CD14-positive monocyte (primary cell): ENCODE measurements at regions not wholly inside any gene's neighbourhood (a gene's known extent, or its start where the extent isn't known, plus 50 kb on each side); places are given as distances from the start of the nearest gene placed in this dataset.

Experiments used
- DNase-seq, 3 donors: peaks; one replicate each; pipeline ENCODE4 v3.0.0-alpha.2; 2011 to 2022
- H2AFZ ChIP-seq: 2 replicates; pipeline ENCODE4 v1.6.0; 2012; ENCODE audit warnings: mild to moderate bottlenecking, low read depth, low read length, inconsistent platforms; ENCODE audit not compliant: insufficient read depth, poor library complexity, severe bottlenecking
- H3K27ac ChIP-seq, 2 donors: 1 replicate in 1 of 2; 2 replicates in 1 of 2; pipeline ENCODE4 v1.5.1; 2012 to 2013; ENCODE audit warnings: low read length in 2 of 2, control low read depth in 1 of 2, inconsistent platforms in 1 of 2, low read depth in 1 of 2, mild to moderate bottlenecking in 1 of 2
- H3K27me3 ChIP-seq, 2 donors: one replicate each; pipeline versions ENCODE4 v1.6.0 to v1.6.1; 2011 to 2013; ENCODE audit warnings: low read length in 2 of 2; ENCODE audit not compliant: control insufficient read depth in 2 of 2, insufficient read depth in 2 of 2
- H3K36me3 ChIP-seq, 2 donors: replicated peaks in 1 of 2; 1 replicate in 1 of 2; 2 replicates in 1 of 2; pipeline versions ENCODE4 v1.5.1 to v1.6.1; 2012 to 2013; ENCODE audit warnings: low read length in 2 of 2, control low read depth in 1 of 2, inconsistent platforms in 1 of 2, mild to moderate bottlenecking in 1 of 2; ENCODE audit not compliant: insufficient read depth in 2 of 2, control insufficient read depth in 1 of 2
- H3K4me1 ChIP-seq, 2 donors: 1 replicate in 1 of 2; 2 replicates in 1 of 2; pipeline versions ENCODE4 v1.5.1 to v1.6.1; 2012 to 2013; ENCODE audit warnings: low read length in 2 of 2, control low read depth in 1 of 2, inconsistent platforms in 1 of 2, mild to moderate bottlenecking in 1 of 2, moderate library complexity in 1 of 2; ENCODE audit not compliant: insufficient read depth in 2 of 2, control insufficient read depth in 1 of 2
- H3K4me2 ChIP-seq: replicated peaks from 2 replicates; pipeline ENCODE3; 2012; ENCODE audit warnings: low read length, moderate library complexity, mild to moderate bottlenecking; ENCODE audit not compliant: poor library complexity, severe bottlenecking; ENCODE audit errors: extremely low read depth
- H3K4me3 ChIP-seq, 3 experiments: fragments of 200-600 bp in 1 of 3; sonication (generic) in 1 of 3; replicated peaks in 1 of 3; 1 replicate in 2 of 3; 2 replicates in 1 of 3; pipeline ENCODE4 v1.5.1; 2011 to 2013; ENCODE audit warnings: low read length in 3 of 3, mild to moderate bottlenecking in 3 of 3, control low read depth in 2 of 3, low read depth in 2 of 3, inconsistent platforms in 1 of 3, moderate library complexity in 1 of 3
- H3K79me2 ChIP-seq: 2 replicates; pipeline ENCODE4 v1.6.0; 2012; ENCODE audit warnings: mild to moderate bottlenecking, control low read depth, inconsistent platforms, low read length, moderate library complexity; ENCODE audit not compliant: insufficient read depth
- H3K9ac ChIP-seq: 2 replicates; pipeline ENCODE4 v1.6.0; 2017; ENCODE audit warnings: low read length, mild to moderate bottlenecking; ENCODE audit not compliant: insufficient read depth, poor library complexity, severe bottlenecking
- H3K9me3 ChIP-seq, 2 donors: replicated peaks in 1 of 2; 1 replicate in 1 of 2; 2 replicates in 1 of 2; pipeline versions ENCODE4 v1.5.1 to v1.6.1; 2012 to 2013; ENCODE audit warnings: low read length in 2 of 2, control low read depth in 1 of 2; ENCODE audit not compliant: control insufficient read depth in 1 of 2, insufficient read depth in 1 of 2
- H4K20me1 ChIP-seq: 2 replicates; pipeline ENCODE4 v1.6.0; 2012; ENCODE audit warnings: mild to moderate bottlenecking, low read length, control low read depth, moderate library complexity; ENCODE audit not compliant: insufficient read depth
- H3K27ac Mint-ChIP-seq, 7 donors: one replicate each; pipeline ENCODE4 v1.8.0; 2020; ENCODE audit warnings: mild to moderate bottlenecking in 7 of 7, mixed read lengths in 7 of 7, moderate library complexity in 6 of 7, inconsistent platforms in 2 of 7
- H3K27me3 Mint-ChIP-seq, 3 donors: one replicate each; pipeline ENCODE4 v1.8.0; 2021 to 2022; ENCODE audit warnings: low read depth in 3 of 3, mild to moderate bottlenecking in 3 of 3, mixed read lengths in 3 of 3, moderate library complexity in 3 of 3, inconsistent platforms in 1 of 3
- H3K36me3 Mint-ChIP-seq, 2 donors: one replicate each; pipeline ENCODE4 v1.8.0; 2020; ENCODE audit warnings: mixed read lengths in 2 of 2, inconsistent platforms in 1 of 2, mild to moderate bottlenecking in 1 of 2
- H3K4me1 Mint-ChIP-seq: one replicate; pipeline ENCODE4 v1.8.0; 2020; ENCODE audit warnings: mild to moderate bottlenecking, mixed read lengths
- H3K4me3 Mint-ChIP-seq, 2 donors: one replicate each; pipeline ENCODE4 v1.8.0; 2020; ENCODE audit warnings: mild to moderate bottlenecking in 2 of 2, mixed read lengths in 2 of 2, moderate library complexity in 1 of 2
- H3K9me3 Mint-ChIP-seq, 7 donors: one replicate each; pipeline ENCODE4 v1.8.0; 2020 to 2022; ENCODE audit warnings: mixed read lengths in 7 of 7, mild to moderate bottlenecking in 6 of 7, moderate library complexity in 6 of 7, inconsistent platforms in 2 of 7
- CTCF ChIP-seq: fragments of 200-600 bp; IDR thresholded peaks from one replicate; pipeline ENCODE4 v1.8.0; 2022; ENCODE audit warnings: antibody characterized with exemption, mild to moderate bottlenecking
- WGBS: methylation state at CpG from one replicate; pipeline ENCODE4 v1.1.5; 2013; ENCODE audit warnings: missing lambda C conversion rate; ENCODE audit not compliant: insufficient coverage; 5-methylcytosine and 5-hydroxymethylcytosine counted together
- intact Hi-C, 2 donors: fragments of 100-400 bp; cut with micrococcal nuclease; formaldehyde crosslinking; loops; one replicate each; pipeline versions ENCODE4 v1.15.0 to v1.15.1; 2023

GRCh38 chr5:84718377-84718776 lies 333.7 kb upstream of the EDIL3 start:
- H3K27ac ChIP-seq, result no peak overlapping the region
- WGBS, result no CpG with 5 or more reads among the region's 3 CpGs
- intact Hi-C loops, result no loop called here

GRCh38 chr5:84715686-84716085 lies 331.0 kb upstream of the EDIL3 start:
- Histone ChIP-seq H3K36me3 (no peaks in the 10 kb centered on the region), H3K79me2 (no peaks in the 10 kb centered on the region), H3K27ac (no peak overlapping the region), H3K4me2 (no peak overlapping the region), H3K9ac (no peak overlapping the region), H3K4me1 (peaks cover 0 to 5% of the 10 kb centered on the region in 2 donors), H2AFZ (no peak overlapping the region), H3K27me3 (no peaks in the 10 kb centered on the region), H4K20me1 (no peaks in the 10 kb centered on the region), H3K9me3 (no peaks in the 10 kb centered on the region), H3K4me3 (no peak overlapping the region)
- Mint-ChIP-seq H3K4me3 (no peak overlapping the region), H3K9me3 (peaks cover 0 to 9% (median 3%) of the 10 kb centered on the region in 7 donors), H3K27ac (no peak overlapping the region), H3K36me3 (no peaks in the 10 kb centered on the region), H3K27me3 (peaks cover 0 to 3% (median 0%) of the 10 kb centered on the region in 3 donors), H3K4me1 (peaks cover 11% of the 10 kb centered on the region)
- no CpG with 5 or more reads among the region's 3 CpGs for WGBS
- no peak for TF ChIP-seq CTCF
- intact Hi-C loops, result no loop called here
- DNase-seq, result no peak

More at GRCh38 chr5:84718377-84718776, 333.7 kb upstream of the EDIL3 start:
- no peaks in the 10 kb centered on the region for H3K9me3 ChIP-seq
- no peaks in the 10 kb centered on the region for H3K27me3 ChIP-seq
- Mint-ChIP-seq H3K4me1 (peaks cover 7% of the 10 kb centered on the region), H3K9me3 (peaks cover 0 to 9% (median 3%) of the 10 kb centered on the region in 7 donors), H3K27me3 (no peaks in the 10 kb centered on the region), H3K4me3 (no peak overlapping the region), H3K27ac (no peak overlapping the region), H3K36me3 (no peaks in the 10 kb centered on the region)
- H3K4me3 ChIP-seq, result no peak overlapping the region
- no peak overlapping the region for H3K9ac ChIP-seq
- peaks cover 0 to 5% of the 10 kb centered on the region in 2 donors for H3K4me1 ChIP-seq
- DNase-seq, result no peak
- no peaks in the 10 kb centered on the region for H3K79me2 ChIP-seq
- no peaks in the 10 kb centered on the region for H3K36me3 ChIP-seq
- no peak overlapping the region for H3K4me2 ChIP-seq
- no peak overlapping the region for H2AFZ ChIP-seq
- TF ChIP-seq CTCF, result no peak
- no peaks in the 10 kb centered on the region for H4K20me1 ChIP-seq
